Activated naive CD8-positive, alpha-beta T cell treated with anti-CD3 and anti-CD28 coated beads for 36 hours (primary cell): ENCODE measurements at regions not wholly inside any gene's neighbourhood (a gene's known extent, or its start where the extent isn't known, plus 50 kb on each side); places are given as distances from the start of the nearest gene placed in this dataset.
A peak's percentile ranks its signal among the peaks of the same experiment; 100 is the strongest.
"Not testable (repeated sequence)": the region's sequence is repeated elsewhere in the genome, so short reads cannot be mapped to it uniquely, and the experiment has no call there.

Experiments
- DNase-seq: peaks from one replicate; pipeline ENCODE4 v3.0.0; 2021
- H3K27ac Mint-ChIP-seq: one replicate; pipeline ENCODE4 v1.8.0; 2022; ENCODE audit warnings: mild to moderate bottlenecking, moderate library complexity, mixed read lengths
- H3K27me3 Mint-ChIP-seq: one replicate; pipeline ENCODE4 v1.8.0; 2022; ENCODE audit warnings: mild to moderate bottlenecking, mixed read lengths
- H3K36me3 Mint-ChIP-seq: one replicate; pipeline ENCODE4 v1.8.0; 2021; ENCODE audit warnings: mild to moderate bottlenecking, mixed read lengths
- H3K4me1 Mint-ChIP-seq: one replicate; pipeline ENCODE4 v1.8.0; 2021; ENCODE audit warnings: mixed read lengths
- H3K4me3 Mint-ChIP-seq: one replicate; pipeline ENCODE4 v1.8.0; 2022; ENCODE audit warnings: mild to moderate bottlenecking, moderate library complexity, mixed read lengths
- H3K9me3 Mint-ChIP-seq: one replicate; pipeline ENCODE4 v1.8.0; 2022; ENCODE audit warnings: mixed read lengths

GRCh38 chrX:39418731-39419638, 617.7 kb downstream of the MID1IP1 start:
- H3K4me1 Mint-ChIP-seq, result peaks cover 14% of the 10 kb centered on the region
- peak overlapping the region; percentile 70 for H3K27ac Mint-ChIP-seq
- H3K9me3 Mint-ChIP-seq, result peaks cover 3% of the 10 kb centered on the region
- H3K36me3 Mint-ChIP-seq, result peaks cover 20% of the 10 kb centered on the region
- no peak for DNase-seq
- H3K4me3 Mint-ChIP-seq, result no peak overlapping the region
- no peaks in the 10 kb centered on the region for H3K27me3 Mint-ChIP-seq

GRCh38 chrX:39421006-39421405, 619.7 kb downstream of the MID1IP1 start:
- peaks cover 3% of the 10 kb centered on the region for H3K9me3 Mint-ChIP-seq
- H3K27ac Mint-ChIP-seq, result no peak overlapping the region
- H3K27me3 Mint-ChIP-seq, result no peaks in the 10 kb centered on the region
- peaks cover 24% of the 10 kb centered on the region for H3K36me3 Mint-ChIP-seq
- H3K4me1 Mint-ChIP-seq, result peaks cover 31% of the 10 kb centered on the region
- DNase-seq, result no peak
- no peak overlapping the region for H3K4me3 Mint-ChIP-seq

- DNase-seq, result no peak
- Mint-ChIP-seq H3K36me3 (peaks cover 19% of the 10 kb centered on the region), H3K27me3 (no peaks in the 10 kb centered on the region), H3K4me3 (no peak overlapping the region), H3K27ac (peak overlapping the region; percentile 92), H3K4me1 (peaks cover 45% of the 10 kb centered on the region), H3K9me3 (peaks cover 1% of the 10 kb centered on the region)
Measured at GRCh38 chrX:39425124-39425806, 624.0 kb downstream of the MID1IP1 start.

GRCh38 chrX:39426101-39426500, 624.8 kb downstream of the MID1IP1 start:
- no peak for DNase-seq
- H3K27ac Mint-ChIP-seq, result peak overlapping the region; percentile 92
- H3K4me1 Mint-ChIP-seq, result peaks cover 46% of the 10 kb centered on the region
- H3K9me3 Mint-ChIP-seq, result peaks cover 1% of the 10 kb centered on the region
- H3K27me3 Mint-ChIP-seq, result no peaks in the 10 kb centered on the region
- no peak overlapping the region for H3K4me3 Mint-ChIP-seq
- H3K36me3 Mint-ChIP-seq, result peaks cover 19% of the 10 kb centered on the region

GRCh38 chrX:39427492-39427891, 626.2 kb downstream of the MID1IP1 start:
- DNase-seq, result no peak
- Mint-ChIP-seq H3K4me3 (no peak overlapping the region), H3K27ac (peak overlapping the region; percentile 83), H3K36me3 (peaks cover 17% of the 10 kb centered on the region), H3K27me3 (no peaks in the 10 kb centered on the region), H3K9me3 (no peaks in the 10 kb centered on the region), H3K4me1 (peaks cover 48% of the 10 kb centered on the region)

GRCh38 chrX:39427906-39428305, 626.6 kb downstream of the MID1IP1 start:
- H3K4me1 Mint-ChIP-seq, result peaks cover 48% of the 10 kb centered on the region
- H3K4me3 Mint-ChIP-seq, result no peak overlapping the region
- H3K36me3 Mint-ChIP-seq, result peaks cover 13% of the 10 kb centered on the region
- no peaks in the 10 kb centered on the region for H3K27me3 Mint-ChIP-seq
- DNase-seq, result no peak
- peak overlapping the region; percentile 83 for H3K27ac Mint-ChIP-seq
- H3K9me3 Mint-ChIP-seq, result no peaks in the 10 kb centered on the region

- no peak overlapping the region for H3K27ac Mint-ChIP-seq
- H3K4me3 Mint-ChIP-seq, result no peak overlapping the region
- H3K27me3 Mint-ChIP-seq, result no peaks in the 10 kb centered on the region
- DNase-seq, result no peak
- peaks cover 5% of the 10 kb centered on the region for H3K36me3 Mint-ChIP-seq
- H3K9me3 Mint-ChIP-seq, result peaks cover 4% of the 10 kb centered on the region
- peaks cover 39% of the 10 kb centered on the region for H3K4me1 Mint-ChIP-seq
Measured at GRCh38 chrX:39430551-39430950, 629.3 kb downstream of the MID1IP1 start.

- H3K9me3 Mint-ChIP-seq, result peaks cover 4% of the 10 kb centered on the region
- H3K4me3 Mint-ChIP-seq, result no peak overlapping the region
- peaks cover 32% of the 10 kb centered on the region for H3K4me1 Mint-ChIP-seq
- DNase-seq, result no peak
- peaks cover 9% of the 10 kb centered on the region for H3K36me3 Mint-ChIP-seq
- no peaks in the 10 kb centered on the region for H3K27me3 Mint-ChIP-seq
- no peak overlapping the region for H3K27ac Mint-ChIP-seq
Measured at GRCh38 chrX:39431893-39432292, 630.6 kb downstream of the MID1IP1 start.

GRCh38 chrX:39434671-39435070, 633.4 kb downstream of the MID1IP1 start:
- not testable (repeated sequence) for H3K36me3 Mint-ChIP-seq, DNase-seq, H3K4me3 Mint-ChIP-seq, H3K9me3 Mint-ChIP-seq, H3K27ac Mint-ChIP-seq, H3K27me3 Mint-ChIP-seq
- H3K4me1 Mint-ChIP-seq, result peaks cover 18% of the 10 kb centered on the region

GRCh38 chrX:39436538-39436937, 635.3 kb downstream of the MID1IP1 start:
- H3K4me3 Mint-ChIP-seq, H3K27ac Mint-ChIP-seq, H3K36me3 Mint-ChIP-seq, H3K27me3 Mint-ChIP-seq, H3K9me3 Mint-ChIP-seq, DNase-seq: not testable (repeated sequence)
- H3K4me1 Mint-ChIP-seq, result peaks cover 30% of the 10 kb centered on the region

GRCh38 chrX:39437670-39438441, 636.6 kb downstream of the MID1IP1 start:
- no peak for DNase-seq
- Mint-ChIP-seq H3K27ac (no peak overlapping the region), H3K27me3 (no peaks in the 10 kb centered on the region), H3K4me3 (no peak overlapping the region), H3K36me3 (peaks cover 9% of the 10 kb centered on the region), H3K9me3 (peaks cover 4% of the 10 kb centered on the region), H3K4me1 (peaks cover 35% of the 10 kb centered on the region)

- Mint-ChIP-seq H3K9me3 (peaks cover 2% of the 10 kb centered on the region), H3K27me3 (no peaks in the 10 kb centered on the region), H3K4me3 (no peak overlapping the region), H3K4me1 (peaks cover 33% of the 10 kb centered on the region), H3K36me3 (peaks cover 8% of the 10 kb centered on the region), H3K27ac (no peak overlapping the region)
- no peak for DNase-seq
Measured at GRCh38 chrX:39438603-39439602, 637.6 kb downstream of the MID1IP1 start.

- Mint-ChIP-seq H3K27ac (peak overlapping the region; percentile 91), H3K27me3 (no peaks in the 10 kb centered on the region), H3K9me3 (peaks cover 4% of the 10 kb centered on the region), H3K4me1 (peaks cover 34% of the 10 kb centered on the region), H3K4me3 (peak overlapping the region; percentile 10), H3K36me3 (peaks cover 10% of the 10 kb centered on the region)
- DNase-seq, result peak; percentile 17
Measured at GRCh38 chrX:39439906-39440798, 638.9 kb downstream of the MID1IP1 start.
